Fibroblast of lung (primary cell): ENCODE measurements at regions not wholly inside any gene's neighbourhood (a gene's known extent, or its start where the extent isn't known, plus 50 kb on each side); places are given as distances from the start of the nearest gene placed in this dataset.

Source experiments
- DNase-seq, 2 donors: peaks; one replicate each; pipeline versions ENCODE4 v3.0.0 to v3.0.0-alpha.2; 2010; ENCODE audit warnings: low read depth in 2 of 2
- H2AFZ ChIP-seq: 2 replicates; pipeline ENCODE4 v1.5.1; 2012; ENCODE audit warnings: low read length, control low read depth, inconsistent platforms
- H3K27ac ChIP-seq: 2 replicates; pipeline ENCODE4 v1.5.1; 2011; ENCODE audit warnings: low read length, control low read depth; ENCODE audit not compliant: insufficient read depth
- H3K27me3 ChIP-seq: 2 replicates; pipeline ENCODE4 v1.5.1; 2011; ENCODE audit warnings: mild to moderate bottlenecking, low read length; ENCODE audit not compliant: control insufficient read depth, insufficient read depth
- H3K36me3 ChIP-seq: 2 replicates; pipeline ENCODE4 v1.5.1; 2011; ENCODE audit warnings: low read length; ENCODE audit not compliant: control insufficient read depth, insufficient read depth
- H3K4me1 ChIP-seq: 2 replicates; pipeline ENCODE4 v1.5.1; 2011; ENCODE audit warnings: low read length; ENCODE audit not compliant: control insufficient read depth, insufficient read depth; ENCODE audit errors: extremely low read depth
- H3K4me2 ChIP-seq: 2 replicates; pipeline ENCODE4 v1.5.1; 2011; ENCODE audit warnings: low read length, control low read depth; ENCODE audit not compliant: insufficient read depth; ENCODE audit errors: extremely low read depth
- H3K4me3 ChIP-seq, 4 experiments: fragments of 200-600 bp in 1 of 4; sonication (generic) in 1 of 4; replicated peaks in 1 of 4; 2 replicates each; pipeline ENCODE4 v1.5.1; 2011 to 2016; ENCODE audit warnings: low read length in 4 of 4, low read depth in 3 of 4, mild to moderate bottlenecking in 3 of 4, control low read depth in 2 of 4, inconsistent platforms in 1 of 4, mixed read lengths in 1 of 4; ENCODE audit not compliant: insufficient read depth in 1 of 4; ENCODE audit errors: control extremely low read depth in 1 of 4
- H3K79me2 ChIP-seq: 2 replicates; pipeline ENCODE4 v1.5.1; 2012; ENCODE audit warnings: mild to moderate bottlenecking, low read length, inconsistent platforms; ENCODE audit not compliant: control insufficient read depth, insufficient read depth
- H3K9ac ChIP-seq: 2 replicates; pipeline ENCODE4 v1.5.1; 2011; ENCODE audit warnings: mild to moderate bottlenecking, low read length, control low read depth; ENCODE audit not compliant: insufficient read depth
- H3K9me3 ChIP-seq: 2 replicates; pipeline ENCODE4 v1.5.1; 2012; ENCODE audit warnings: low read depth, low read length; ENCODE audit not compliant: control insufficient read depth, insufficient read depth
- H4K20me1 ChIP-seq: 2 replicates; pipeline ENCODE4 v1.5.1; 2011; ENCODE audit warnings: low read length; ENCODE audit not compliant: control insufficient read depth, insufficient read depth; ENCODE audit errors: extremely low read depth
- EZH2 ChIP-seq: IDR thresholded peaks from 2 replicates; pipeline ENCODE4 v1.5.1; 2012; ENCODE audit warnings: low read length, control low read depth, mild to moderate bottlenecking; ENCODE audit errors: missing control alignments
- TF ChIP-seq, protein P1 (sequence below), 2 donors: IDR thresholded peaks in 1 of 2; conservative IDR thresholded peaks in 1 of 2; 1 replicate in 1 of 2; 2 replicates in 1 of 2; pipeline ENCODE4 v1.5.1; 2011 to 2012; ENCODE audit warnings: low read length in 2 of 2, control low read depth in 1 of 2, inconsistent platforms in 1 of 2, low read depth in 1 of 2, mild to moderate bottlenecking in 1 of 2

- H3K4me1 ChIP-seq, result peaks cover 5% of the 10 kb centered on the region
- H3K27me3 ChIP-seq, result no peaks in the 10 kb centered on the region
- no peak overlapping the region for H3K4me2 ChIP-seq
- no peaks in the 10 kb centered on the region for H3K36me3 ChIP-seq
- no peaks in the 10 kb centered on the region for H4K20me1 ChIP-seq
- H3K4me3 ChIP-seq, result no peak overlapping the region
- no peak for TF ChIP-seq EZH2
- TF ChIP-seq, protein P1, sequence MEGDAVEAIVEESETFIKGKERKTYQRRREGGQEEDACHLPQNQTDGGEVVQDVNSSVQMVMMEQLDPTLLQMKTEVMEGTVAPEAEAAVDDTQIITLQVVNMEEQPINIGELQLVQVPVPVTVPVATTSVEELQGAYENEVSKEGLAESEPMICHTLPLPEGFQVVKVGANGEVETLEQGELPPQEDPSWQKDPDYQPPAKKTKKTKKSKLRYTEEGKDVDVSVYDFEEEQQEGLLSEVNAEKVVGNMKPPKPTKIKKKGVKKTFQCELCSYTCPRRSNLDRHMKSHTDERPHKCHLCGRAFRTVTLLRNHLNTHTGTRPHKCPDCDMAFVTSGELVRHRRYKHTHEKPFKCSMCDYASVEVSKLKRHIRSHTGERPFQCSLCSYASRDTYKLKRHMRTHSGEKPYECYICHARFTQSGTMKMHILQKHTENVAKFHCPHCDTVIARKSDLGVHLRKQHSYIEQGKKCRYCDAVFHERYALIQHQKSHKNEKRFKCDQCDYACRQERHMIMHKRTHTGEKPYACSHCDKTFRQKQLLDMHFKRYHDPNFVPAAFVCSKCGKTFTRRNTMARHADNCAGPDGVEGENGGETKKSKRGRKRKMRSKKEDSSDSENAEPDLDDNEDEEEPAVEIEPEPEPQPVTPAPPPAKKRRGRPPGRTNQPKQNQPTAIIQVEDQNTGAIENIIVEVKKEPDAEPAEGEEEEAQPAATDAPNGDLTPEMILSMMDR (conservative IDR thresholded peaks at IDR 0.05 in 1 of 2, IDR thresholded peaks at IDR 0.05 in 1 of 2; ENCODE audit: low read depth in 1 of 2, low read length in 2 of 2), result no peak
- H3K27ac ChIP-seq, result no peak overlapping the region
- no peaks in the 10 kb centered on the region for H3K79me2 ChIP-seq
- DNase-seq, result peak; percentile 63 to 88
- H3K9me3 ChIP-seq, result no peaks in the 10 kb centered on the region
- no peak overlapping the region for H2AFZ ChIP-seq
- no peak overlapping the region for H3K9ac ChIP-seq
Observed at GRCh38 chr9:108047264-108047663, 557.7 kb upstream of the KLF4 start.

DNA sequence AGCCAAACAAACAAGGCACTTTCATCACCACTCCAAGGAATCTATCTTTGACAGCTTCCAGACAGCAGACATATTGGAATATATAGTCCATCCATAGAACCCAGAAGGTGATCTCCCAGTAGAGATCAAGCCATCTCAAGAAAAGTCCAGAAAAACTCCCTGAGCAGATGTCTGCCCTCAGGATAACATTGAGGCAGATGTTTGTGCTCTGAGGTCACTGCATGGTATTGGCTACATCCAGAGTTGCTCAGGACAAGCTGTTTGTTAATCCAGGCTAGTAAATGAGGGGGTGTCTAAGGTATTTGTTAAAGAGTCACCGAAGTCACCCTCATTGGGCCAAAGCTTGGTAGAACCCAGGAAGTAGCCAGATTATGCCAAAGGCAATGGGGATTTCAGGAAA, 556.3 kb upstream of the KLF4 start:
- peaks cover 14% of the 10 kb centered on the region for H3K4me1 ChIP-seq
- no peak for DNase-seq
- no peaks in the 10 kb centered on the region for H3K36me3 ChIP-seq
- H4K20me1 ChIP-seq, result no peaks in the 10 kb centered on the region
- TF ChIP-seq, protein P1 (conservative IDR thresholded peaks at IDR 0.05 in 1 of 2, IDR thresholded peaks at IDR 0.05 in 1 of 2; ENCODE audit: low read depth in 1 of 2, low read length in 2 of 2), result no peak
- no peak for TF ChIP-seq EZH2
- no peak overlapping the region for H3K9ac ChIP-seq
- H3K4me3 ChIP-seq, result no peak overlapping the region
- H2AFZ ChIP-seq, result no peak overlapping the region
- H3K9me3 ChIP-seq, result no peaks in the 10 kb centered on the region
- no peak overlapping the region for H3K4me2 ChIP-seq
- no peaks in the 10 kb centered on the region for H3K27me3 ChIP-seq
- H3K79me2 ChIP-seq, result no peaks in the 10 kb centered on the region
- no peak overlapping the region for H3K27ac ChIP-seq

DNA sequence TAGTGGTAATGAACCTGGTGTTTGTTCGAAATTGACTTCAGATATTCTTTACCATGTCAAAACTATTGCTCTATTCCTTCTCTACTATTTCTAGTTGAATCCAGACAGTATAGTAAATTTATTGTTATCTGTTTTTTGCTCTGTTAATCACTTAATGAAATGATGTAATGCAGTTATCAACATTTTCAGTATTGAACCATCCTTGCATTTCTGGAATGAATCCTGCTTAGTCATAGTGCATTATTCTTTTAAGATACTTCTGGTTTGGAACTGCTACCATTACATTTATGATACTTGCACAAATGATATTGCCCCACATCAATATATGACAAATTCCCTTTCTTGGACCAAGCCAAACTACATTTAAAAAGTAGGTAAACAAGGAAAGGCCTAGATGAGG, 554.0 kb upstream of the KLF4 start:
- no peaks in the 10 kb centered on the region for H3K9me3 ChIP-seq
- no peak overlapping the region for H3K27ac ChIP-seq
- no peaks in the 10 kb centered on the region for H3K79me2 ChIP-seq
- DNase-seq, result peak in 1 of 2 donors; percentile 32
- TF ChIP-seq EZH2, result no peak
- TF ChIP-seq, protein P1 (conservative IDR thresholded peaks at IDR 0.05 in 1 of 2, IDR thresholded peaks at IDR 0.05 in 1 of 2; ENCODE audit: low read depth in 1 of 2, low read length in 2 of 2), result no peak
- H3K36me3 ChIP-seq, result no peaks in the 10 kb centered on the region
- no peaks in the 10 kb centered on the region for H4K20me1 ChIP-seq
- peaks cover 9% of the 10 kb centered on the region for H3K4me1 ChIP-seq
- H3K4me3 ChIP-seq, result no peak overlapping the region
- H3K4me2 ChIP-seq, result no peak overlapping the region
- no peak overlapping the region for H3K9ac ChIP-seq
- no peaks in the 10 kb centered on the region for H3K27me3 ChIP-seq
- no peak overlapping the region for H2AFZ ChIP-seq
